ENCODE measurements at regions not wholly inside any gene's neighbourhood (a gene's known extent, or its start where the extent isn't known, plus 50 kb on each side); places are given as distances from the start of the nearest gene placed in this dataset.
A peak's percentile ranks its signal among the peaks of the same experiment; 100 is the strongest.

DNA sequence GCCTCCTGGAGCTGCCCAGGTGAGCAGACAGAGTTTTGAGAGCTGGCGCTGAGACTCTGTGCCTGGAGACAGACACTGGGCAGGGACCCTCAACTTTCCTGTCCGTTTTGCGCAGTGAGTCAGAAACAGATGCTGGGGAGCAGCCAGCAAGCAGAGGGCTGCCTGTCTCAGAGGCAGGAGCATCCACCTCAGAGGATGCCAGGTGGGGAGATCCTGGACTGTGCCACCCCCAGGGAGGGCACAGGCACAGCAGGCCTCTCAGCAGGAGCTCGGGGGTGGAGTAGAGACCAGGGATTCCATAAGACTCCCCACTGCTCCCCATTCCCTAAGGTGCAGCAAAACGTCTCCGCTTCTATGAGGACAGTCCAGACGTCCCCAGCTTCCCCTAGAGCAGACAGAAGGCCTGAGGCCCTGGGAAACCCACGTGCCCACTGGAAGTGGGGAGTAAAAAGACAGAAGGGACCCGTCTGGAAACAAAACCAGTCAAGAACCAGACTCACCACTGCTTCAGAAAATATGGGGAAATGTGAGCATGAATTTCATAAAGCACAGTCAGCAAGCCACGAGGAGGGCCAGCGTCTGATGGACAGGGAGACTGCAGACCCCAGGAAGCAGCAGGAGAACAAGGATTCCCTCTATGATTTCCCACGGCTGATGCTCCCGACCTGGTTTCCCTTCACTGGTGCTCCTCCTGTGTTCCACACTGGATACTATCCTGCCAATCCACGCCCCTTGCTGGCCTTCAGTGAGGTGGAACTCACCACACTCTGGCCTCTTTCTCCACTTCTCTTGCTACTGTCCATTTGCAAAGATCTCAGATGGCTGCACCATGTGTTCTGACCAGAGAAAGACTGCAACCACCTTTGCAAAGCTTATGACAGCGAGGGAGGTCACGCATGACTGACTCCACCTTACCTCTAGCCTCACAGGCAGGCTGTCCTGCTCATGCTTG lies 151.3 kb upstream of the FAM20C start:
- DNase-seq (peak in 1 of 2 donors; percentile 3), ATAC-seq (no peak)
- Histone ChIP-seq H3K9me3 (no peaks in the 10 kb centered on the region), H3K27ac (peak overlapping the region in 1 of 10 donors; percentile 14), H3K27me3 (peaks cover 0 to 24% (median 6%) of the 10 kb centered on the region in 7 donors), H3K4me3 (no peak overlapping the region), H3K36me3 (no peaks in the 10 kb centered on the region), H3K4me1 (peaks cover 0 to 10% (median 0%) of the 10 kb centered on the region in 9 donors)
- intact Hi-C loops (cut with DNase I), result no loop called here
- WGBS, 2 donors, result 79 to 80% methylated on average over 16 of the region's 16 CpGs
- TF ChIP-seq, protein P1, sequence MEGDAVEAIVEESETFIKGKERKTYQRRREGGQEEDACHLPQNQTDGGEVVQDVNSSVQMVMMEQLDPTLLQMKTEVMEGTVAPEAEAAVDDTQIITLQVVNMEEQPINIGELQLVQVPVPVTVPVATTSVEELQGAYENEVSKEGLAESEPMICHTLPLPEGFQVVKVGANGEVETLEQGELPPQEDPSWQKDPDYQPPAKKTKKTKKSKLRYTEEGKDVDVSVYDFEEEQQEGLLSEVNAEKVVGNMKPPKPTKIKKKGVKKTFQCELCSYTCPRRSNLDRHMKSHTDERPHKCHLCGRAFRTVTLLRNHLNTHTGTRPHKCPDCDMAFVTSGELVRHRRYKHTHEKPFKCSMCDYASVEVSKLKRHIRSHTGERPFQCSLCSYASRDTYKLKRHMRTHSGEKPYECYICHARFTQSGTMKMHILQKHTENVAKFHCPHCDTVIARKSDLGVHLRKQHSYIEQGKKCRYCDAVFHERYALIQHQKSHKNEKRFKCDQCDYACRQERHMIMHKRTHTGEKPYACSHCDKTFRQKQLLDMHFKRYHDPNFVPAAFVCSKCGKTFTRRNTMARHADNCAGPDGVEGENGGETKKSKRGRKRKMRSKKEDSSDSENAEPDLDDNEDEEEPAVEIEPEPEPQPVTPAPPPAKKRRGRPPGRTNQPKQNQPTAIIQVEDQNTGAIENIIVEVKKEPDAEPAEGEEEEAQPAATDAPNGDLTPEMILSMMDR (IDR thresholded peaks at IDR 0.05), result no peak

DNA sequence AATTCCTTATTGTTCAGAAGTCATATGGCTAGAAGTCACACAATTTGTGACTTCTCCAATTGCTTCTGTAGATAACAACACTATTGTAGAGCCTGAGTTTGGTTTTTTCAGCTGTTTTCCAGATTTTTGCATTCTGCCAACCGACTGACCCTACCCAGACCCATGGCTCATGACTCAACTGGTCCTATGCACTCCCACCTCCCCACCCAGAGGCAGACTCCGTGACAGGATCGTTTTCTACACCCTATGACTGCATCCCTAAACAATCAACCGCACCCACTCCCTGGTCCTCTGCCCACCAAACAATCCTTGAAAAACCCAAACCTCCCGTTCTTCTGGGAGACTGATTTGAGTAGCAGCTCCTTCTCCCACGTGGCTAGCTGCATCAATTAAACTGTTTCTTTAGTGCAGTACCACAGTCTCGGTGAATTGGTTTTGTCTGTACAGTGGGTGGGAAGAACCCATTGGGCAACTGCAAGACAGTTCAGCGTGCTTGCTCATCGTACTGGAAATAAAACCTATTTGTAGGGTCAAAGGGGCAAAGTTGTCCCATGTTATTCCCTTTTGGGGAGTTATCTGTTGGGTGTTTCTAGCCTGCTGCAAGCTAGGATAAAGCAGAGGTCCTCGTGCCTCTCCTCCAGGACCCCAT lies 150.3 kb upstream of the FAM20C start:
- no peaks in the 10 kb centered on the region for H3K36me3 ChIP-seq
- TF ChIP-seq, protein P1 (IDR thresholded peaks at IDR 0.05), result no peak
- no peak overlapping the region for H3K27ac ChIP-seq
- no peaks in the 10 kb centered on the region for H3K9me3 ChIP-seq
- WGBS, 2 donors, result 83 to 84% methylated on average over 10 of the region's 10 CpGs
- intact Hi-C loops (cut with DNase I), result no loop called here
- DNase-seq (no peak), ATAC-seq (no peak)
- peaks cover 0 to 24% (median 6%) of the 10 kb centered on the region in 7 donors for H3K27me3 ChIP-seq
- no peak overlapping the region for H3K4me3 ChIP-seq
- H3K4me1 ChIP-seq, result peaks cover 0 to 10% (median 0%) of the 10 kb centered on the region in 9 donors

DNA sequence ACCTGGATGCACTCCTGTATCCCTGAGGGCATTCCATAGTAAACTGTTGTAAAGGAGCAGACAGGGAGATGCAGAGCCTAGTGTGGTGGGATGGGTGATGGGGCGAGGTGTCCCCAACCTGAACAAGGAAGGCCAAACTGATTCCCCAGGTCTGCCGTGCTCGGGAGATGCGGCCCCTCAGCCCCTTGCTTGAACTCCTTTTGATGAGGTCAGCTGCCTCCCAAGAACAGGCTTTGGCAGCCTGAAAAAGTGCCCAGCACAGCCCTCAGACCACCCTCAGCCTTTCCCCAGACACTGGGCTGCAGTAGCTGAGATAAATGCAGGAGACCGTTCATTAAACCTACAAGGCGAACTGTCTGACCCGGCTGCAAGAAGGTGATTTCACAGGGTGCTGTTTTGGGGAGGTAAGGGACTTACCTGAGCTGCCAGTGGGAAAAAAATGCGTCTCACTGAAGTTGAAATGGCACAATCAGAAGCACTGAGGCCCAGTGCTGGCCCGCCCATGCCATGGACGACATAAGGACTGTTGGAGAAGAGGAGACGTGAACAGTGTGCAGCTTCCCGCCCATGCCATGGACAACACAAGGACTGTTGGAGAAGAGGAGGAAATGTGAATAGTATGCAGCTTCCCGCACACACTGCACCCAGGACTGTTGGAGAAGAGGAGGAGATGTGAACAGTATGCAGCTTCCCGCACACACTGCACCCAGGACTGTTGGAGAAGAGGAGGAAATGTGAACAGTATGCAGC lies 148.4 kb upstream of the FAM20C start:
- TF ChIP-seq, protein P1 (IDR thresholded peaks at IDR 0.05), result no peak
- intact Hi-C loops (cut with DNase I), result no loop called here
- no peak overlapping the region for H3K27ac ChIP-seq
- no peak overlapping the region for H3K4me3 ChIP-seq
- 86 to 89% methylated on average over 14 of the region's 14 CpGs for WGBS, 2 donors
- peaks cover 0 to 24% (median 6%) of the 10 kb centered on the region in 7 donors for H3K27me3 ChIP-seq
- H3K36me3 ChIP-seq, result no peaks in the 10 kb centered on the region
- ATAC-seq (no peak), DNase-seq (no peak)
- peaks cover 0 to 10% (median 0%) of the 10 kb centered on the region in 9 donors for H3K4me1 ChIP-seq
- no peaks in the 10 kb centered on the region for H3K9me3 ChIP-seq

DNA sequence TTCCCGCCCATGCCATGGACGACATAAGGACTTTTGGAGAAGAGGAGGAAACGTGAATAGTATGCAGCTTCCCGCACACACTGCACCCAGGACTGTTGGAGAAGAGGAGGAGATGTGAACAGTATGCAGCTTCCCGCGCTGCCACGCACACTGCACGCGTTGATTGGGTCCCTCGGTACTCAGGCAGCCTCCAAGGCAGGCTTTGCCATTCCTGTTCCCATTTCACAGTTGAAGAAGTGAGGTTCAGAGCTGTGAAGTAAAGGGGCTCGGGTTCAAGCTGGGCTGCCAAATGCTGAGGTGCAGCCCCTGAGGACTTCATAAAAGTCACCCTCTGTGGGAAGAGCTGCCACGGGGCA lies 147.9 kb upstream of the FAM20C start:
- no peak for ATAC-seq
- TF ChIP-seq, protein P1 (IDR thresholded peaks at IDR 0.05), result no peak
- no peak overlapping the region for H3K27ac ChIP-seq
- intact Hi-C loops (cut with DNase I), result no loop called here
- no peaks in the 10 kb centered on the region for H3K9me3 ChIP-seq
- H3K4me3 ChIP-seq, result no peak overlapping the region
- DNase-seq, result no peak
- peaks cover 0 to 10% (median 0%) of the 10 kb centered on the region in 9 donors for H3K4me1 ChIP-seq
- peaks cover 0 to 24% (median 6%) of the 10 kb centered on the region in 7 donors for H3K27me3 ChIP-seq
- WGBS, 2 donors, result 82 to 84% methylated on average over 12 of the region's 12 CpGs
- H3K36me3 ChIP-seq, result no peaks in the 10 kb centered on the region
